Thyroid gland (tissue), 4 donors: ENCODE measurements at regions not wholly inside any gene's neighbourhood (a gene's known extent, or its start where the extent isn't known, plus 50 kb on each side); places are given as distances from the start of the nearest gene placed in this dataset.
"Not testable (repeated sequence)": the region's sequence is repeated elsewhere in the genome, so short reads cannot be mapped to it uniquely, and the experiment has no call there.

ENCODE experiments used
- DNase-seq, 2 donors: peaks; one replicate each; pipeline ENCODE4 v3.0.0-alpha.2; 2019
- H3K27ac ChIP-seq, 3 donors: fragments of 200-600 bp; sonication (generic); 1 replicate in 2 of 3; 2 replicates in 1 of 3; pipeline ENCODE4 v1.5.1; 2016 to 2019; ENCODE audit warnings: mild to moderate bottlenecking in 1 of 3, moderate library complexity in 1 of 3
- H3K27me3 ChIP-seq: fragments of 200-600 bp; sonication (generic); one replicate; pipeline ENCODE4 v1.5.1; 2019
- H3K36me3 ChIP-seq, 2 donors: fragments of 200-600 bp; sonication (generic); one replicate each; pipeline ENCODE4 v1.5.1; 2016 to 2019
- H3K4me1 ChIP-seq, 2 donors: fragments of 200-600 bp; sonication (generic); one replicate each; pipeline ENCODE4 v1.5.1; 2017 to 2019
- H3K4me3 ChIP-seq, 3 donors: fragments of 200-600 bp; sonication (generic); replicated peaks in 1 of 3; 1 replicate in 2 of 3; 2 replicates in 1 of 3; pipeline ENCODE4 v1.5.1; 2016; ENCODE audit warnings: mild to moderate bottlenecking in 1 of 3
- H3K9me3 ChIP-seq: fragments of 200-600 bp; sonication (generic); one replicate; pipeline ENCODE4 v1.5.1; 2017
- CTCF ChIP-seq, 6 experiments: fragments of 200-600 bp in 3 of 6; fragments of 450-650 bp in 3 of 6; sonication (generic) in 3 of 6; IDR thresholded peaks; one replicate each; pipeline ENCODE4 v1.5.1; 2016 to 2019; ENCODE audit warnings: antibody characterized with exemption in 6 of 6, mild to moderate bottlenecking in 2 of 6, inconsistent platforms in 1 of 6, moderate library complexity in 1 of 6
- POLR2A ChIP-seq, 2 donors: fragments of 450-650 bp; IDR thresholded peaks; one replicate each; pipeline ENCODE4 v1.6.1; 2017; ENCODE audit warnings: antibody characterized with exemption in 2 of 2, mild to moderate bottlenecking in 2 of 2, moderate library complexity in 1 of 2
- WGBS, 2 donors: methylation state at CpG; one replicate each; pipeline ENCODE4 v1.1.5; 2017; 5-methylcytosine and 5-hydroxymethylcytosine counted together
- intact Hi-C: fragments of 100-400 bp; cut with DNase I; formaldehyde crosslinking; loops from one replicate; pipeline ENCODE4 v1.15.1; 2023

DNA sequence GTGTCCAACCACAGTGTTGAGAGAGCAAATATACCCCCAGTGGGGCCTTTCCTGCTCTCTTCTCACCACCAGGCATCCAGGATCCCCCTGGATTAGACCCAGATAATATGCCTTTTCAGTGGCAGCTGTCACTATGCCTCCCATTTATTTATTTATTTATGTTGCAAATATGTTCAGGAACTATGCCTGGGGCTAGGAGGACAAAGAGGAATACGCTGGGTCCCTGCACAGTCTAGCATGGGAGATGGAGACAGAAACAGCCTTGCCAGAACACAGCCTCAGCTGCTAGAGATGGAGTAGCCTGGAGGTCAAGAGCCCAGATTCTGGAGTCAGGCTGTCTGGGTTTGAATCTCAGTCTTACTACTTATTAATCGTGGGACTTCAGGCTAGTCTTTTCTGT is 74.6 kb upstream of the LRFN2 start:
- Histone ChIP-seq H3K27me3 (no peaks in the 10 kb centered on the region), H3K9me3 (no peaks in the 10 kb centered on the region), H3K36me3 (no peaks in the 10 kb centered on the region), H3K4me1 (no peaks in the 10 kb centered on the region), H3K4me3 (no peak overlapping the region), H3K27ac (no peak overlapping the region)
- WGBS, 2 donors, result 88 to 90% methylated on average over 2 of the region's 2 CpGs
- DNase-seq, result no peak
- intact Hi-C loops, result no loop called here
- TF ChIP-seq CTCF (IDR thresholded peaks at IDR 0.05), result no peak
- no peak for TF ChIP-seq POLR2A (IDR thresholded peaks at IDR 0.05)

DNA sequence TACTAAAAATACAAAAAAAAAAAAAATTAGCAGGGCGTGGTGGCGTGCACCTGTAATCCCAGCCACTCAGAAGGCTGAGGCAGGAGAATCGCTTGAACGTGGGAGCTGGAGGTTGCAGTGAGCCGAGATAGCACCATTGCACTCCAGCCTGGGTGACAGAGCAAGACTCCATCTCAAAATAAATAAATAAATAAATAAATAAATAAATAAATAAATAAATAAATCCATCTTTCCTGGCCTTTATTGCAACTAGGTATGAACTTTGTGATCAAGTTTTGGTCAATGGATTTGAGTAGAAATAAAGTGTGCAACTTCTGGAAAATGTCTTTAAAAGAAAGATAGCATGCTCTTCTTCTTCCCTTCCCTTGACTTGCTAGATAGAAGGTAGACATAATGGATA is 69.6 kb upstream of the LRFN2 start:
- H3K9me3 ChIP-seq, H3K36me3 ChIP-seq, H3K27ac ChIP-seq, DNase-seq, H3K27me3 ChIP-seq, intact Hi-C loops, H3K4me3 ChIP-seq, H3K4me1 ChIP-seq: not testable (repeated sequence)
- 94% methylated on average over 5 of the region's 5 CpGs for WGBS, 2 donors

GRCh38 chr6:40654828-40655227 is 67.7 kb upstream of the LRFN2 start:
- no peak overlapping the region for H3K27ac ChIP-seq
- H3K4me1 ChIP-seq, result no peaks in the 10 kb centered on the region
- no peak for DNase-seq
- no peak overlapping the region for H3K4me3 ChIP-seq
- TF ChIP-seq CTCF (IDR thresholded peaks at IDR 0.05), result no peak
- no peak for TF ChIP-seq POLR2A (IDR thresholded peaks at IDR 0.05)
- intact Hi-C loops, result no loop called here
- no peaks in the 10 kb centered on the region for H3K36me3 ChIP-seq
- no peaks in the 10 kb centered on the region for H3K9me3 ChIP-seq
- WGBS, 2 donors, result 97% methylated on average over 1 of the region's 1 CpG
- no peaks in the 10 kb centered on the region for H3K27me3 ChIP-seq

GRCh38 chr6:40645043-40645442 is 57.9 kb upstream of the LRFN2 start:
- H3K36me3 ChIP-seq, result no peaks in the 10 kb centered on the region
- no peak overlapping the region for H3K4me3 ChIP-seq
- H3K27ac ChIP-seq, result no peak overlapping the region
- no peaks in the 10 kb centered on the region for H3K27me3 ChIP-seq
- no peak for DNase-seq
- WGBS, 2 donors, result 83 to 88% methylated on average over 6 of the region's 6 CpGs
- H3K9me3 ChIP-seq, result no peaks in the 10 kb centered on the region
- intact Hi-C loops, result no loop called here
- no peaks in the 10 kb centered on the region for H3K4me1 ChIP-seq
- TF ChIP-seq POLR2A (IDR thresholded peaks at IDR 0.05) (no peak), CTCF (IDR thresholded peaks at IDR 0.05) (no peak)

GRCh38 chr6:40642837-40643236 is 55.7 kb upstream of the LRFN2 start:
- 56 to 100% methylated on average over 1 of the region's 1 CpG for WGBS, 2 donors
- TF ChIP-seq POLR2A (IDR thresholded peaks at IDR 0.05) (no peak), CTCF (IDR thresholded peaks at IDR 0.05) (no peak)

GRCh38 chr6:40642190-40642589 is 55.0 kb upstream of the LRFN2 start:
- H3K27ac ChIP-seq, result no peak overlapping the region
- intact Hi-C loops, result no loop called here
- H3K27me3 ChIP-seq, result no peaks in the 10 kb centered on the region
- H3K4me3 ChIP-seq, result no peak overlapping the region
- no peak for DNase-seq
- WGBS, 2 donors, result 92 to 94% methylated on average over 5 of the region's 5 CpGs
- H3K9me3 ChIP-seq, result no peaks in the 10 kb centered on the region
- no peaks in the 10 kb centered on the region for H3K36me3 ChIP-seq
- TF ChIP-seq CTCF (IDR thresholded peaks at IDR 0.05) (no peak), POLR2A (IDR thresholded peaks at IDR 0.05) (no peak)
- H3K4me1 ChIP-seq, result no peaks in the 10 kb centered on the region

More at GRCh38 chr6:40642837-40643236, 55.7 kb upstream of the LRFN2 start:
- no peaks in the 10 kb centered on the region for H3K9me3 ChIP-seq
- DNase-seq, result no peak
- H3K27me3 ChIP-seq, result no peaks in the 10 kb centered on the region
- intact Hi-C loops, result no loop called here
- H3K4me3 ChIP-seq, result no peak overlapping the region
- H3K36me3 ChIP-seq, result no peaks in the 10 kb centered on the region
- no peak overlapping the region for H3K27ac ChIP-seq
- no peaks in the 10 kb centered on the region for H3K4me1 ChIP-seq
